ENCODE measurements at regions not wholly inside any gene's neighbourhood (a gene's known extent, or its start where the extent isn't known, plus 50 kb on each side); places are given as distances from the start of the nearest gene placed in this dataset.

DNA sequence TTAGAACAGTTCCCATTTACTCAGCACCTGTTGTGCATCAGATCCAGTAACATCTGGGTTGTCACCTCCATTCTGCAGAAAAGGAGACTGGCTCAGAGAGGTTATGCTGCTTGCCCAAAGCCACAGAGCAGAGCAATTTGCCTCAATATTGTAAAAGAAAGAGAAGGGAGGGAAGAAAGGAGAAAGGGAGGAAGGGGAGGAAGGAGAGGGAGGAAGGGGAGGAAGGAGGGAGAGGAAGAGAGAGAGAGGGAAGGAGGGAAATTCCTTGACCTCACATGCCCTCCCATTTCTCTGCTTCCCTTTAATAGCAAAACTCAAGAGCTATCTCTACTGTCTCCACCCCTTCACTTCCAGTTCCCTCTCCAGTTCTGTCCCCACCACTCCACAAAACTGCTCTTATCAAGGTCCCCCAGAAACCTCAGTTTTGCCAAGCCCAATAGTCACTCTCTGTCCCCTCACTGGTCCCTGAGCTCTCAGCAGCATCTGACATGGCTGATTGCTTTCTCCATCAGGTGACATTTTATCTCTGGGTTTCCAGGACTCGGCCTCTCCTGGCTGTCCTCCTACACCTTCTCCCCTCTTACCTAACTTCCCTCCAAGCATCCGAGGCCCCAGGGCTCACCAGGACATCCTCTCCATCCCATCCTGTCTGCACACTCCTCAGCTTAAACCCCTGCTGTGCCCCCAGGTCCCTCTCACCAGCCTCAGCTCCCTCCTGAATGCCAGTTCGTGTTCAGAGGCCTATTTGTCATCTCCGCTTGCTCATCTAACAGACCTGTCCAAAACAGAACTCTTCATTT is 104.7 kb upstream of the LINGO1 start:
- ChIA-PET POLR2A (ENCODE audit: partially characterized antibody) (interaction anchor here (0.7 to 0.9 kb wide), 3 partner anchors 9 to 454 kb away, joined by 3 read pairs; no protein-coding TSS in a partner anchor), CTCF (ENCODE audit: partially characterized antibody) (interaction anchor here (1.5 kb wide), 1 partner anchor 86 kb away, joined by 3 read pairs; no protein-coding TSS in a partner anchor)
- Histone ChIP-seq H3K23me2 (ENCODE audit: low read depth, low read length) (no peaks in the 10 kb centered on the region; the same call in 1 of the 2 replicates), H3K4me3 (ENCODE audit: extremely low read depth in 1 of 4, insufficient read depth in 2 of 4, low read depth in 3 of 4, low read length in 4 of 4) (no peak overlapping the region), H3K4me1 (replicated peaks in 1 of 4; ENCODE audit: control insufficient read depth in 3 of 4, insufficient read depth in 4 of 4, low read length in 3 of 4) (peaks cover 11 to 36% (median 22%) of the 10 kb centered on the region in 4 experiments), H3K36me3 (ENCODE audit: control insufficient read depth in 2 of 4, insufficient read depth in 4 of 4, low read length in 3 of 4) (no peaks in the 10 kb centered on the region), H3K4me2 (ENCODE audit: insufficient read depth in 1 of 2, low read depth in 2 of 2, low read length in 2 of 2) (no peak overlapping the region), H3K18ac (ENCODE audit: extremely low read depth, low read length) (peak overlapping the region; percentile 76), H2BK120ac (replicated peaks; ENCODE audit: low read depth, low read length) (no peak overlapping the region), H2BK12ac (ENCODE audit: low read depth, low read length) (peak overlapping the region; percentile 94; the same call in 1 of the 2 replicates), H4K5ac (ENCODE audit: insufficient read length, low read depth, low read length) (no peak overlapping the region), H2BK20ac (ENCODE audit: low read length) (peak overlapping the region; percentile 99), H2BK15ac (ENCODE audit: low read length) (peak overlapping the region; percentile 65; the same call in 1 of the 2 replicates), H3K79me2 (ENCODE audit: control insufficient read depth in 1 of 2, insufficient read depth in 2 of 2, low read length in 2 of 2) (no peaks in the 10 kb centered on the region), H3K14ac (ENCODE audit: insufficient read length) (no peak overlapping the region), H2BK5ac (ENCODE audit: low read depth, low read length) (peak overlapping the region; percentile 45; the same call in 1 of the 2 replicates), H4K8ac (ENCODE audit: extremely low read depth, insufficient read depth, low read length) (no peak overlapping the region), H3K27ac (ENCODE audit: low read depth, low read length) (no peak overlapping the region), H3K4ac (replicated peaks; ENCODE audit: insufficient read length, low read depth, low read length) (no peak overlapping the region), H3K27me3 (replicated peaks in 1 of 4; ENCODE audit: control insufficient read depth in 3 of 4, extremely low read depth in 1 of 4, insufficient read depth in 3 of 4, low read length in 3 of 4) (no peaks in the 10 kb centered on the region), H4K91ac (replicated peaks; ENCODE audit: insufficient read length, low read length) (peak overlapping the region; percentile 27), H3K9me3 (ENCODE audit: insufficient read depth in 2 of 2, low read depth in 1 of 2, low read length in 1 of 2) (no peaks in the 10 kb centered on the region), H4K20me1 (replicated peaks in 1 of 2; ENCODE audit: control insufficient read depth in 1 of 2, insufficient read depth in 2 of 2, low read length in 2 of 2) (no peaks in the 10 kb centered on the region), H3K79me1 (ENCODE audit: low read depth, low read length) (no peaks in the 10 kb centered on the region; the same call in 1 of the 2 replicates), H3K9ac (replicated peaks in 1 of 4; ENCODE audit: extremely low read depth in 1 of 4, low read depth in 3 of 4, low read length in 3 of 4) (no peak overlapping the region), H3K56ac (replicated peaks; ENCODE audit: insufficient read length, low read depth, low read length) (no peak overlapping the region), H2AFZ (ENCODE audit: low read length) (no peak overlapping the region), H2AK5ac (ENCODE audit: low read depth, low read length) (peak overlapping the region; percentile 4), H3K23ac (ENCODE audit: insufficient read length) (no peak overlapping the region)
- FAIRE-seq (no peak), DNase-seq (ENCODE audit: low read depth in 1 of 2, low spot score in 2 of 2) (no peak)
- 69% methylated on average over 4 of the region's 4 CpGs; no CpG with 5 or more reads in 1 of the 2 experiments for WGBS, 2 experiments (ENCODE audit: extremely low coverage in 1 of 2, insufficient coverage in 1 of 2, insufficient read length in 1 of 2, insufficient replicate concordance in 2 of 2, low coverage in 1 of 2, low lambda C conversion rate in 2 of 2, missing lambda C conversion rate in 1 of 2)
- TF ChIP-seq PHF8 (conservative IDR thresholded peaks at IDR 0.05; ENCODE audit: low read depth, low read length): no peak
- TF ChIP-seq SIX5 (IDR thresholded peaks at IDR 0.05; ENCODE audit: low read depth, low read length): no peak
- no peak for TF ChIP-seq EP300 (IDR thresholded peaks at IDR 0.05; ENCODE audit: borderline replicate concordance in 1 of 2, low read depth in 2 of 2, low read length in 2 of 2)
- TF ChIP-seq TAF7 (optimal IDR thresholded peaks at IDR 0.05; ENCODE audit: borderline replicate concordance, low read depth, low read length): no peak
- no peak for TF ChIP-seq RBBP5 (IDR thresholded peaks at IDR 0.05; ENCODE audit: borderline replicate concordance, low read depth, low read length)
- TF ChIP-seq KDM5A (IDR thresholded peaks at IDR 0.05; ENCODE audit: low read length): no peak
- TF ChIP-seq JUND (IDR thresholded peaks at IDR 0.05; ENCODE audit: low read length): no peak
- TF ChIP-seq POU5F1 (IDR thresholded peaks at IDR 0.05; ENCODE audit: low read depth, low read length): no peak
- TF ChIP-seq ZNF274 (IDR thresholded peaks at IDR 0.05; ENCODE audit: borderline replicate concordance, extremely low read depth, low read length): no peak
- TF ChIP-seq CTBP2 (IDR thresholded peaks at IDR 0.05; ENCODE audit: borderline replicate concordance, insufficient read depth, insufficient read length, low read length): no peak
- TF ChIP-seq, protein P1, sequence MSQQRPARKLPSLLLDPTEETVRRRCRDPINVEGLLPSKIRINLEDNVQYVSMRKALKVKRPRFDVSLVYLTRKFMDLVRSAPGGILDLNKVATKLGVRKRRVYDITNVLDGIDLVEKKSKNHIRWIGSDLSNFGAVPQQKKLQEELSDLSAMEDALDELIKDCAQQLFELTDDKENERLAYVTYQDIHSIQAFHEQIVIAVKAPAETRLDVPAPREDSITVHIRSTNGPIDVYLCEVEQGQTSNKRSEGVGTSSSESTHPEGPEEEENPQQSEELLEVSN (IDR thresholded peaks at IDR 0.05): no peak

All from H1 (cell line).